ENCODE measurements at regions not wholly inside any gene's neighbourhood (a gene's known extent, or its start where the extent isn't known, plus 50 kb on each side); places are given as distances from the start of the nearest gene placed in this dataset.

- no peak for DNase-seq (ENCODE audit: low spot score)
- H3K4me3 Mint-ChIP-seq: no peak overlapping the region
Observed at GRCh38 chr2:204449977-204450376, 95.3 kb upstream of the PARD3B start.

DNA sequence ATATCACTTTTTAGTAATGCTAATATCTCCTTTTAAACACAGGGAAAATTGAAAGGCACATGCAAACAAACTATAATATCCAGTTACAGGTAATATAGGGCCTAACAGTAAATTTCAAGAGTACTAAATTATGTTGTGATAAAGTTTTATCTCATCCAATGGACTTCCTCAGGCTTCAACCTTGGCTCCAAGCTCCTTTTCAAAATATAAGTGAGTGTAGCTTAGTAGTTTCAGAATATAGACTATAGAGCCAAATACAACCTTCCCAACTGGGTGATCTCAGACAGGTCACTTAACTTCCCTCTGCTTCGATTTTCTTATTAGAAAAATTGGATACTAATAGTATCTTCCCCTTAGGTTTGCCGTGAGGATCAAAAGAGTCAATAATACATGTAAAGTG is 93.5 kb upstream of the PARD3B start:
- no peaks in the 10 kb centered on the region for H3K36me3 Mint-ChIP-seq
- POLR2A ChIA-PET: no interaction called here
- no peak for DNase-seq (ENCODE audit: low spot score)
- H3K4me1 Mint-ChIP-seq: peaks cover 14% of the 10 kb centered on the region
- H3K9me3 Mint-ChIP-seq: no peaks in the 10 kb centered on the region; the same call in 1 of the 2 replicates
- no peak overlapping the region for H3K4me3 Mint-ChIP-seq
- CTCF ChIA-PET: interaction anchor here (1.0 kb wide), 1 partner anchor 192 kb away, joined by 3 read pairs; no protein-coding TSS in a partner anchor
- H3K27ac Mint-ChIP-seq: no peak overlapping the region
- no peak for ATAC-seq
- no peaks in the 10 kb centered on the region for H3K27me3 Mint-ChIP-seq (ENCODE audit: low read depth)
- TF ChIP-seq, protein P1, sequence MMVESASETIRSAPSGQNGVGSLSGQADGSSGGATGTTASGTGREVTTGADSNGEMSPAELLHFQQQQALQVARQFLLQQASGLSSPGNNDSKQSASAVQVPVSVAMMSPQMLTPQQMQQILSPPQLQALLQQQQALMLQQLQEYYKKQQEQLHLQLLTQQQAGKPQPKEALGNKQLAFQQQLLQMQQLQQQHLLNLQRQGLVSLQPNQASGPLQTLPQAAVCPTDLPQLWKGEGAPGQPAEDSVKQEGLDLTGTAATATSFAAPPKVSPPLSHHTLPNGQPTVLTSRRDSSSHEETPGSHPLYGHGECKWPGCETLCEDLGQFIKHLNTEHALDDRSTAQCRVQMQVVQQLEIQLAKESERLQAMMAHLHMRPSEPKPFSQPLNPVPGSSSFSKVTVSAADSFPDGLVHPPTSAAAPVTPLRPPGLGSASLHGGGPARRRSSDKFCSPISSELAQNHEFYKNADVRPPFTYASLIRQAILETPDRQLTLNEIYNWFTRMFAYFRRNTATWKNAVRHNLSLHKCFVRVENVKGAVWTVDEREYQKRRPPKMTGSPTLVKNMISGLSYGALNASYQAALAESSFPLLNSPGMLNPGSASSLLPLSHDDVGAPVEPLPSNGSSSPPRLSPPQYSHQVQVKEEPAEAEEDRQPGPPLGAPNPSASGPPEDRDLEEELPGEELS (CRISPR knock-in tag; IDR thresholded peaks at IDR 0.05): no peak
- TF ChIP-seq FOXJ3 (CRISPR knock-in tag; IDR thresholded peaks at IDR 0.05; ENCODE audit: borderline replicate concordance) (no peak), ZNF138 (CRISPR knock-in tag; conservative IDR thresholded peaks at IDR 0.05) (no peak), EMX1 (CRISPR knock-in tag; IDR thresholded peaks at IDR 0.05) (no peak), ZNF671 (CRISPR knock-in tag; IDR thresholded peaks at IDR 0.05) (no peak)
- TF ChIP-seq, protein P2, sequence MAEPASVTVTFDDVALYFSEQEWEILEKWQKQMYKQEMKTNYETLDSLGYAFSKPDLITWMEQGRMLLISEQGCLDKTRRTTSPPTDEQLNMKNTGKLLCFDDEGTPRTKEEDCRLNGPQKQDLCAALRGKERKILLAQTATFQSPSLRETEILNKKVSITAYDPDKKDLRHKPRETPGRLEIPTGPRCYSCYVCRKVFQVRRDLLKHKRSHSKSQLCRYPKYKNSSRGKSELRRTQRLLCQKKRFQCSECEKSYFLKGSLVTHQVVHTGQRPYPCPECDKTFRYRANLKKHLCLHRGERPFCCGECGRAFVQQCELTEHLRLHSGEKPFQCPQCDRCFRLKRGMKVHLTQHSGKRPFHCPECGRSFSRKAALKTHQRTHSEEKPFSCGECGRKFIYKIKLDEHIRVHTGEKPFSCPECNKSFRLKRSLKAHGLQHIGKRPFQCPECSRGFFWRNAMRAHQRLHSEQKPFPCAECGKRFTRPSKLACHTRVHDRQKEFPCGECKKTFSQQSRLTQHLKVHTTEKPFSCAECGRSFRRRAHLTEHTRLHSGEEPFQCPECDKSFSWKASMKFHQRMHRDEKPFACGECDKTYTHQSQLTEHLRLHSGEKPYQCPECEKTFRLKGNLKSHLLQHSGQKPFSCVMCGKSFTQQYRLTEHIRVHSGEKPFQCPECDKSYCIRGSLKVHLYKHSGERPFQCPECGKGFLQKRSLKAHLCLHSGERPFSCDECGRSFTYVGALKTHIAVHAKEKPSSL (CRISPR knock-in tag; conservative IDR thresholded peaks at IDR 0.05): no peak

More at GRCh38 chr2:204449977-204450376, 95.3 kb upstream of the PARD3B start:
- Mint-ChIP-seq H3K9me3 (peaks cover 14% of the 10 kb centered on the region), H3K27ac (no peak overlapping the region), H3K4me1 (peaks cover 14% of the 10 kb centered on the region), H3K36me3 (peaks cover 4% of the 10 kb centered on the region), H3K27me3 (ENCODE audit: low read depth) (no peaks in the 10 kb centered on the region)
- TF ChIP-seq NFYB (CRISPR knock-in tag; conservative IDR thresholded peaks at IDR 0.05; ENCODE audit: low read depth) (no peak), EMX1 (CRISPR knock-in tag; IDR thresholded peaks at IDR 0.05) (no peak), IRF2 (CRISPR knock-in tag; IDR thresholded peaks at IDR 0.05; ENCODE audit: borderline replicate concordance, low read depth) (no peak), ZNF671 (CRISPR knock-in tag; IDR thresholded peaks at IDR 0.05) (no peak), IRF1 (CRISPR knock-in tag; IDR thresholded peaks at IDR 0.05) (no peak), SMAD4 (CRISPR knock-in tag; IDR thresholded peaks at IDR 0.05) (no peak), ZNF423 (CRISPR knock-in tag; IDR thresholded peaks at IDR 0.05) (no peak), GABPB1 (CRISPR knock-in tag; IDR thresholded peaks at IDR 0.05) (no peak), TEAD4 (CRISPR knock-in tag; IDR thresholded peaks at IDR 0.05) (no peak), ZSCAN18 (CRISPR knock-in tag; IDR thresholded peaks at IDR 0.05) (no peak), MAX (CRISPR knock-in tag; IDR thresholded peaks at IDR 0.05) (no peak), TP53 (CRISPR knock-in tag; IDR thresholded peaks at IDR 0.05) (no peak), PRDM15 (CRISPR knock-in tag; IDR thresholded peaks at IDR 0.05) (no peak)
- TF ChIP-seq, protein P3, sequence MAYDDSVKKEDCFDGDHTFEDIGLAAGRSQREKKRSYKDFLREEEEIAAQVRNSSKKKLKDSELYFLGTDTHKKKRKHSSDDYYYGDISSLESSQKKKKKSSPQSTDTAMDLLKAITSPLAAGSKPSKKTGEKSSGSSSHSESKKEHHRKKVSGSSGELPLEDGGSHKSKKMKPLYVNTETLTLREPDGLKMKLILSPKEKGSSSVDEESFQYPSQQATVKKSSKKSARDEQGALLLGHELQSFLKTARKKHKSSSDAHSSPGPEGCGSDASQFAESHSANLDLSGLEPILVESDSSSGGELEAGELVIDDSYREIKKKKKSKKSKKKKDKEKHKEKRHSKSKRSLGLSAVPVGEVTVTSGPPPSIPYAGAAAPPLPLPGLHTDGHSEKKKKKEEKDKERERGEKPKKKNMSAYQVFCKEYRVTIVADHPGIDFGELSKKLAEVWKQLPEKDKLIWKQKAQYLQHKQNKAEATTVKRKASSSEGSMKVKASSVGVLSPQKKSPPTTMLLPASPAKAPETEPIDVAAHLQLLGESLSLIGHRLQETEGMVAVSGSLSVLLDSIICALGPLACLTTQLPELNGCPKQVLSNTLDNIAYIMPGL (CRISPR knock-in tag; IDR thresholded peaks at IDR 0.05): no peak
- no peak for ATAC-seq
- CTCF ChIA-PET: no interaction called here
- POLR2A ChIA-PET: no interaction called here
